ENCODE measurements at regions not wholly inside any gene's neighbourhood (a gene's known extent, or its start where the extent isn't known, plus 50 kb on each side); places are given as distances from the start of the nearest gene placed in this dataset.
"Not testable (repeated sequence)": the region's sequence is repeated elsewhere in the genome, so short reads cannot be mapped to it uniquely, and the experiment has no call there.

DNA sequence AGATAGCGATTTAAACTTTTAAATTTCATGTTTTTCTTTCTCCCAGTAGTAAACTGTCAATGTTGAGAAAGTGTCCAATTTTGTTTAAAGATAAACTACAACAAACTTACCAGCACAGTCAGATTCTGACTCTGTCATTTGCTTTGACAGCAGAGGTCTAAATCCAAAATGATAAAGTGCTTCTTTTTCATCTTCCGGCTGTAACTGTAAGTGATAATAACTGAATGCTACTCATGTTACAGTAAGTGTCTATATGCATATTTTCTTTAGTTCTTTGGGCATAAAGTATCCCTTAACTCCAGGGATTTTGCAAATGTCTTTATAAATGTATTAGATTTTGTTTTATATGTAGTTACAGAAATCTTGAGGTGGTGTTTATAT, 610.4 kb downstream of the RFPL4B start:
- in situ Hi-C loops (cut with HindIII; ENCODE audit: low sequenced_read_pairs), result no loop called here

GRCh38 chr6:112960130-112960529, 613.0 kb downstream of the RFPL4B start:
- in situ Hi-C loops (cut with HindIII; ENCODE audit: low sequenced_read_pairs), result not testable (repeated sequence)

GRCh38 chr6:112967974-112968373, 620.8 kb downstream of the RFPL4B start:
- in situ Hi-C loops (cut with HindIII; ENCODE audit: low sequenced_read_pairs), result no loop called here

DNA sequence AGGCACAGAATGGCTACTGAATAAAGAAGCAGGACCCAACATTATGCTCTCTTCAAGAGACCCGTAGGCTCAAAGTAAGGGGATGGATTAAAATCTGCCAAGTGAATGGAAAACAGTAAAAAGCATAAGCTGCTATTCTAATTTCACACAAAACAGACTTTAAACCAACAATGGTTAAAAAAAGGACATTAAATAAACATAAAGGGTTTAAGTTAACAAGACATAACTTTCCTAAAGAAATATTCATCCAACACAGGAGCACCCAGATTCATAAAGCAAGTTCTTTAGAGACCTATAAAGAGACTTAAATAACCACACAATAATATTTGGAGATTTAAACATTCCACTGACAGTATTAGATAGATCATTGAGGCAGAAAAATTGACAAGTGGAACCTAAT, 624.5 kb downstream of the RFPL4B start:
- in situ Hi-C loops (cut with HindIII; ENCODE audit: low sequenced_read_pairs), result no loop called here

GRCh38 chr6:112974931-112975330, 627.8 kb downstream of the RFPL4B start:
- in situ Hi-C loops (cut with HindIII; ENCODE audit: low sequenced_read_pairs), result not testable (repeated sequence)

DNA sequence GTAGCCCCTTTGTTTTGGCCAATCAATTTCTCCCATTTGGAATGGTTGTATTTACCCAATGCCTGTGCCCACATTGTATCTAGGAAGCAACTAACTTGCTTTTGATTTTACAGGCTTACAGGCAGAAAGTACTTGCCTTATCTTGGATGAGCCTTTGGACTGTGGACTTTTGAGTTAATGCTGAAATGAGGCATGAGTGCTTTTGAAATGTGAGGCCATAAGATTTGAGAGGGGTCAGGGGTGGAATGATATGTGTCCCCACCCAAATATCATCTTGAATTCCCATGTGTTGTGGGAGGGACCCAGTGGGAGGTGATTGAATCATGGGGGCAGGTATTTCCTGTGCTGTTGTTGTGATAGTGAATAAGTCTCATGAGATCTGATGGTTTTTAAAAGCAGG, 629.4 kb downstream of the RFPL4B start:
- in situ Hi-C loops (cut with HindIII; ENCODE audit: low sequenced_read_pairs), result not testable (repeated sequence)

GRCh38 chr6:112979830-112980229, 632.7 kb downstream of the RFPL4B start:
- in situ Hi-C loops (cut with HindIII; ENCODE audit: low sequenced_read_pairs), result no loop called here

GRCh38 chr6:112980676-112981075, 633.5 kb downstream of the RFPL4B start:
- in situ Hi-C loops (cut with HindIII; ENCODE audit: low sequenced_read_pairs), result no loop called here

DNA sequence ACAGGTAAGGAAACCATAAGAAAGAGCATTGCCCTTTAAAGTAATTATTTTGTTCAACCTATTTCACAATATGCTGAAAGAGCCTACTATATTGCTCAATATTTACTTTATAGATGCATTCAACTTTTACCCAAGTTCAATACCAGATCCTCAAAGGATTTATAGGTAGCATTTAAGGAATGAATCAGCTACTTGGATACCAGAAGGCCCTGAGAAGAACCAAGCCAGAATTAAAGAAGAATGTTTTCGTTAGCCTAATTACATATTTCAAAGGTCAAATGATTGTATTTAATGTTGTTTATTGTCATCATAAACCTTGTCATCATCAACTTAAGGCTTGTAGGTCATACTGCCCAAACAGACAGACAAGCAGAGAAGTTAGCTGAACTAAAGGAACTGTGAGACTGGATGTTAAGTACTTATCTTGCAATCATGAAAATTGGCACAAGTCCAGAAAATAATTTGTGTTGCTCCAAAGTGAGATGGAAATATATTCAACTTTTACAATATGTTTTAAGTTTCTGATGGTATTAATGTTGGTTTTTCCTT, 636.7 kb downstream of the RFPL4B start:
- in situ Hi-C loops (cut with HindIII; ENCODE audit: low sequenced_read_pairs), result no loop called here

- in situ Hi-C loops (cut with HindIII; ENCODE audit: low sequenced_read_pairs), result no loop called here
These were observed 637.8 kb downstream of the RFPL4B start for GRCh38 chr6:112984899-112985298.

- in situ Hi-C loops (cut with HindIII; ENCODE audit: low sequenced_read_pairs), result no loop called here
These were observed 639.2 kb downstream of the RFPL4B start for GRCh38 chr6:112986321-112986720.

- in situ Hi-C loops (cut with HindIII; ENCODE audit: low sequenced_read_pairs), result no loop called here
These were observed 641.6 kb downstream of the RFPL4B start for GRCh38 chr6:112988748-112989147.

GRCh38 chr6:112990971-112991370, 643.8 kb downstream of the RFPL4B start:
- in situ Hi-C loops (cut with HindIII; ENCODE audit: low sequenced_read_pairs), result no loop called here

GRCh38 chr6:112991912-112992311, 644.8 kb downstream of the RFPL4B start:
- in situ Hi-C loops (cut with HindIII; ENCODE audit: low sequenced_read_pairs), result no loop called here

DNA sequence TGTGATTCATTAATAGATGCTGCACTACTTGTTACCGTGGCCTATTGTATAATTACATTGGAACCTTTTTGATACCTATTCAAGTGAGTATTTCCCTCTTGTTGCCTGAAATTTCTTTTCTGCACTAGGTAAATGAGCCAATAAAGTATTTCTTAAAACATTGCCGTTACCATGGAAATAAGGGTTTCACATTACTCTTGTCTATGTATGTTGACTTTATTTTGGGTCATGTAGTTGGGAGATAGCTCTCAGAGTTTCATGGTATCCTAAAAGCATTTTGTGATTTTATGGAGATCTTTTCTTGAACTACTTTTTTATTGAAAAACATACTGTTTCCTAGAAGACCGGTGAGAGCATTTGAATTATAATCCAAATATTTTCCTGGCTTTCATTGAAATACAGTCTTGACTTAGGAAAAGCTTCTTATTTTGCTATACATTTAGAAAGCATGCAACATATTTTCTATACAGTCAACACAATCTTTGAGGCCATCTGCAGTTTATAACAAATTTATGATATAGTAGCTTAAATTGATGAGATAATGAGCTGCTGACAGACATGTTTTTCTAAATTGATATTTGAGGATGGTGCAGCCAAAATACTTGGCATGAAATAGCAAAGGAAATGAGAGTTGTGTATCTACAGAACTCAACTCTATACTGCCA, 650.4 kb downstream of the RFPL4B start:
- in situ Hi-C loops (cut with HindIII; ENCODE audit: low sequenced_read_pairs), result no loop called here

GRCh38 chr6:113004054-113004453, 656.9 kb downstream of the RFPL4B start:
- in situ Hi-C loops (cut with HindIII; ENCODE audit: low sequenced_read_pairs), result no loop called here

DNA sequence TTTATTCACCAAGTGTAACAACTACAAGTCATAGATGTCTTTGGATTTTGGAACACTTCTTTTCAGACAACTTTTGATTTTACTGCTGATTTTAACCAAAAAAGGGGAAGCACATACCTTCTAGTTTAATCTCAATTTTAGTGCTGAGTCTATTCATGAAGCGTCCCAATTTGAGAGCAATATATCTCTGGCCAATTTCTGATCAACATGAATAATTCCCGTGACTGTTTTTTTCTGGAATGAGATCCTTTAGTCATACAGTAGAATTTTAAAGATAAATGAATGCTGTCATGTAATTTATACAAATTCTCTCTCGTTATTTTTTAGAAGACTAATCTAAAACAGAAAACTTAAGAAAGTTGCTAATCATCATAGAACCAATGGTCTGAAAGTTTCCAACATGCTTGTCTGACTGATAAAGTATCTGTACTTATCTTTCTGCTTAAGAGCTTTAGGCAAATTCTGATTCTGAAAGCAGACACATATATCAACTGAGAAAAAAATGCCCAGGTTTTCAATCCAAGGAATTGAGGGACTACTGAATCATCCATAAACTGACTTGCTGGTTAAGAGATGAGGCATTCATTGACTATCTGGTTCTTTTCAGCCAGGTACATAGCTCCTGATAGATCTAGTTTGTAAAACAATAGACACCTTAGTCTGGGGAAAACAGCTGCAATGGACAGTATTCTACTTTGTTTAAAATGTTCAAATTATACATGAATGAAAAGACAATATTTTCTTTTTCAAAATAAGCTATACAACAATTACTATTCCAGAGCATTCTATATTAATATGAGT, 657.5 kb downstream of the RFPL4B start:
- in situ Hi-C loops (cut with HindIII; ENCODE audit: low sequenced_read_pairs), result no loop called here

- in situ Hi-C loops (cut with HindIII; ENCODE audit: low sequenced_read_pairs), result no loop called here
These were observed 659.4 kb downstream of the RFPL4B start for GRCh38 chr6:113006494-113006893.

GRCh38 chr6:113009682-113010081, 662.6 kb downstream of the RFPL4B start:
- in situ Hi-C loops (cut with HindIII; ENCODE audit: low sequenced_read_pairs), result no loop called here

- in situ Hi-C loops (cut with HindIII; ENCODE audit: low sequenced_read_pairs), result no loop called here
These were observed 663.3 kb downstream of the RFPL4B start for GRCh38 chr6:113010196-113010989.

DNA sequence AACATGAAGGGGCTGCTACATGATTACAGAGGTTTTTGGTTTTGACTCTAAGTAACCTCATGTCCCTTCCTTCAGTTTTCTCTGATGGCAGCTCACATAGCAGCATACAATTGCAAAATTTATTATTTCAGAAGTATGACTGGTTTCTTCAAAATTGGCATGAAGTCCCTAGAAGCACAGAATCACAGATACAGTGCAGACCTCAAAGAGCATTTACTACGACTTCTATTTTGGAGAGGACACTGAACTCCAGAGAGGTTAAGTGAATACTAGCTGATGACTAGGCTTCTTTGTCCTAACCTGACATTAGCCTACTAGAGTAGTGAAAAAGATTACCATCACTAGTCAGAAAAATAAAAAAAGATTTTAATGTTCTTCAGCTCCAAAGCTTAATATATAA, 664.3 kb downstream of the RFPL4B start:
- in situ Hi-C loops (cut with HindIII; ENCODE audit: low sequenced_read_pairs), result no loop called here
